Ovary (tissue), 3 donors: ENCODE measurements at regions not wholly inside any gene's neighbourhood (a gene's known extent, or its start where the extent isn't known, plus 50 kb on each side); places are given as distances from the start of the nearest gene placed in this dataset.

ENCODE experiments used
- POLR2A ChIP-seq: fragments of 450-650 bp; IDR thresholded peaks from one replicate; pipeline ENCODE4 v1.6.1; 2017; ENCODE audit warnings: antibody characterized with exemption, mild to moderate bottlenecking, moderate library complexity
- TF ChIP-seq, protein P1 (sequence below), 3 donors: fragments of 450-650 bp in 2 of 3; fragments of 200-600 bp in 1 of 3; IDR thresholded peaks; one replicate each; pipeline versions ENCODE4 v1.5.1 to v1.8.0; 2016 to 2022; ENCODE audit warnings: antibody characterized with exemption in 3 of 3, mild to moderate bottlenecking in 1 of 3
- donor health status: DM: no; HTN: no; CAD: no.

DNA sequence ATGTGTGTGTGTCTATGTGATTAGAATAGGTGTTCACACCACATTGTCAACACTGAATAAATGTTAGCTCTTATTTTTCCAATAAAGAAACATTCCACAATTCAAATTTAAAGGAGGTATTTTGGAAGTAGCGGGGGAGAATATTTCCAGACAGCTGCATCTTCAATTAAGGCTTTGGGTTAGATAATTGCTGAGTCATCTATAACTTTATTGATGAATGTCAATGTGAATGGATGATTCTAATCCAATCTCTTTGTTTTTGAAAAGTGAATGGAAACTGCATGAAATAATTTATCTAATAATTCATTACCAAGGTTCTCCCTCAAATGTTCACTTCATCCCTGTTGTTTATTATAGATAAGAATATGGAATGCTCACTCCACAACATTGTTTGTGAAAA lies 625.2 kb downstream of the IRS1 start:
- TF ChIP-seq, protein P1, sequence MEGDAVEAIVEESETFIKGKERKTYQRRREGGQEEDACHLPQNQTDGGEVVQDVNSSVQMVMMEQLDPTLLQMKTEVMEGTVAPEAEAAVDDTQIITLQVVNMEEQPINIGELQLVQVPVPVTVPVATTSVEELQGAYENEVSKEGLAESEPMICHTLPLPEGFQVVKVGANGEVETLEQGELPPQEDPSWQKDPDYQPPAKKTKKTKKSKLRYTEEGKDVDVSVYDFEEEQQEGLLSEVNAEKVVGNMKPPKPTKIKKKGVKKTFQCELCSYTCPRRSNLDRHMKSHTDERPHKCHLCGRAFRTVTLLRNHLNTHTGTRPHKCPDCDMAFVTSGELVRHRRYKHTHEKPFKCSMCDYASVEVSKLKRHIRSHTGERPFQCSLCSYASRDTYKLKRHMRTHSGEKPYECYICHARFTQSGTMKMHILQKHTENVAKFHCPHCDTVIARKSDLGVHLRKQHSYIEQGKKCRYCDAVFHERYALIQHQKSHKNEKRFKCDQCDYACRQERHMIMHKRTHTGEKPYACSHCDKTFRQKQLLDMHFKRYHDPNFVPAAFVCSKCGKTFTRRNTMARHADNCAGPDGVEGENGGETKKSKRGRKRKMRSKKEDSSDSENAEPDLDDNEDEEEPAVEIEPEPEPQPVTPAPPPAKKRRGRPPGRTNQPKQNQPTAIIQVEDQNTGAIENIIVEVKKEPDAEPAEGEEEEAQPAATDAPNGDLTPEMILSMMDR (IDR thresholded peaks at IDR 0.05) = no peak
- TF ChIP-seq POLR2A = no peak
